CD4-positive, alpha-beta T cell (primary cell): ENCODE measurements at regions not wholly inside any gene's neighbourhood (a gene's known extent, or its start where the extent isn't known, plus 50 kb on each side); places are given as distances from the start of the nearest gene placed in this dataset.

Source experiments
- ATAC-seq: fragments of 200-7000 bp; cut with Tn5 transposase; one replicate; pipeline ENCODE4 v1.10.0; 2022; ENCODE audit warnings: mild to moderate bottlenecking; ENCODE audit not compliant: poor library complexity
- CTCF ChIA-PET: fragments of 350-600 bp; sonication (Branson Sonifier 250); formaldehyde crosslinking; loops from one replicate; lab custom pipeline; 2021; ENCODE audit warnings: antibody characterized with exemption, inconsistent platforms; lab: Charles Lee
- POLR2A ChIA-PET: fragments of 350-600 bp; sonication (Branson Sonifier 250); formaldehyde crosslinking; loops from one replicate; lab custom pipeline; 2021; ENCODE audit warnings: antibody characterized with exemption, inconsistent platforms; lab: Charles Lee
- DNase-seq, 14 experiments: peaks; one replicate each; pipeline ENCODE4 v3.0.0-alpha.2; 2013 to 2020; ENCODE audit warnings: mixed read lengths in 2 of 14
- H3K27ac ChIP-seq, 2 donors: one replicate each; pipeline versions ENCODE4 v1.5.1 to v1.7.0; 2013; ENCODE audit warnings: low read length in 2 of 2, low read depth in 1 of 2, mild to moderate bottlenecking in 1 of 2
- H3K27me3 ChIP-seq, 2 experiments: 1 replicate in 1 of 2; 2 replicates in 1 of 2; pipeline versions ENCODE4 v1.6.1 to v1.7.0; 2013; ENCODE audit warnings: low read length in 2 of 2, control low read depth in 1 of 2, mild to moderate bottlenecking in 1 of 2, moderate library complexity in 1 of 2; ENCODE audit not compliant: insufficient read depth in 2 of 2, control insufficient read depth in 1 of 2
- H3K36me3 ChIP-seq: one replicate; pipeline ENCODE4 v1.6.1; 2013; ENCODE audit warnings: low read length, control low read depth; ENCODE audit not compliant: insufficient read depth
- H3K4me1 ChIP-seq: one replicate; pipeline ENCODE4 v1.6.1; 2013; ENCODE audit warnings: low read length, control low read depth; ENCODE audit not compliant: insufficient read depth
- H3K4me3 ChIP-seq: one replicate; pipeline ENCODE4 v1.5.1; 2013; ENCODE audit warnings: mild to moderate bottlenecking, low read length, moderate library complexity
- H3K9me3 ChIP-seq, 2 experiments: 1 replicate in 1 of 2; 2 replicates in 1 of 2; pipeline versions ENCODE4 v1.6.1 to v1.7.0; 2013; ENCODE audit warnings: low read length in 2 of 2, mild to moderate bottlenecking in 2 of 2, control low read depth in 1 of 2, moderate library complexity in 1 of 2; ENCODE audit not compliant: control insufficient read depth in 1 of 2, insufficient read depth in 1 of 2
- H3K27ac Mint-ChIP-seq: one replicate; pipeline ENCODE4 v1.8.0; 2020; ENCODE audit warnings: mixed read lengths
- H3K27me3 Mint-ChIP-seq: one replicate; pipeline ENCODE4 v1.8.0; 2021; ENCODE audit warnings: mixed read lengths
- H3K36me3 Mint-ChIP-seq: one replicate; pipeline ENCODE4 v1.8.0; 2021; ENCODE audit warnings: low read depth, mixed read lengths
- H3K4me1 Mint-ChIP-seq: one replicate; pipeline ENCODE4 v1.8.0; 2021; ENCODE audit warnings: low read depth, mixed read lengths
- H3K4me3 Mint-ChIP-seq: one replicate; pipeline ENCODE4 v1.8.0; 2020; ENCODE audit warnings: mild to moderate bottlenecking, mixed read lengths
- H3K9me3 Mint-ChIP-seq: one replicate; pipeline ENCODE4 v1.8.0; 2020; ENCODE audit warnings: mixed read lengths
- CTCF ChIP-seq: fragments of 200-600 bp; IDR thresholded peaks from one replicate; pipeline ENCODE4 v1.8.0; 2022; ENCODE audit warnings: antibody characterized with exemption, mild to moderate bottlenecking
- intact Hi-C, 2 experiments: fragments of 100-400 bp; cut with DNase I in 1 of 2; cut with micrococcal nuclease in 1 of 2; formaldehyde crosslinking; loops; one replicate each; pipeline versions ENCODE4 v1.15.1 to v1.9.0; 2023 to 2025; cut with DNase I, micrococcal nuclease

GRCh38 chr13:84129966-84130365, 247.7 kb upstream of the SLITRK1 start:
- Mint-ChIP-seq H3K9me3 (no peaks in the 10 kb centered on the region), H3K4me1 (no peaks in the 10 kb centered on the region), H3K4me3 (no peak overlapping the region), H3K27ac (no peak overlapping the region), H3K27me3 (no peaks in the 10 kb centered on the region), H3K36me3 (no peaks in the 10 kb centered on the region)
- Histone ChIP-seq H3K4me3 (no peak overlapping the region), H3K4me1 (no peaks in the 10 kb centered on the region), H3K9me3 (peaks cover 0 to 4% of the 10 kb centered on the region in 2 experiments), H3K27me3 (no peaks in the 10 kb centered on the region), H3K27ac (no peak overlapping the region), H3K36me3 (no peaks in the 10 kb centered on the region)
- no peak for ATAC-seq
- POLR2A ChIA-PET, result no interaction called here
- CTCF ChIA-PET, result no interaction called here
- DNase-seq, result no peak
- no peak for TF ChIP-seq CTCF
- intact Hi-C loops, result no loop called here

GRCh38 chr13:84127597-84128128, 245.4 kb upstream of the SLITRK1 start:
- no peak for DNase-seq
- H3K4me3 Mint-ChIP-seq, result no peak overlapping the region
- intact Hi-C loops, result no loop called here
- Histone ChIP-seq H3K4me3 (no peak overlapping the region), H3K27me3 (no peaks in the 10 kb centered on the region), H3K9me3 (peaks cover 0 to 4% of the 10 kb centered on the region in 2 experiments), H3K27ac (no peak overlapping the region), H3K4me1 (no peaks in the 10 kb centered on the region), H3K36me3 (no peaks in the 10 kb centered on the region)
- H3K27ac Mint-ChIP-seq, result no peak overlapping the region
- ChIA-PET CTCF (no interaction called here), POLR2A (no interaction called here)
- H3K36me3 Mint-ChIP-seq, result no peaks in the 10 kb centered on the region
- ATAC-seq, result no peak
- H3K27me3 Mint-ChIP-seq, result no peaks in the 10 kb centered on the region
- no peaks in the 10 kb centered on the region for H3K9me3 Mint-ChIP-seq
- TF ChIP-seq CTCF, result no peak
- H3K4me1 Mint-ChIP-seq, result no peaks in the 10 kb centered on the region

- H3K9me3 ChIP-seq, result peaks cover 0 to 4% of the 10 kb centered on the region in 2 experiments
- no peaks in the 10 kb centered on the region for H3K36me3 ChIP-seq
- Mint-ChIP-seq H3K4me1 (no peaks in the 10 kb centered on the region), H3K36me3 (no peaks in the 10 kb centered on the region), H3K27ac (no peak overlapping the region), H3K27me3 (no peaks in the 10 kb centered on the region), H3K4me3 (no peak overlapping the region), H3K9me3 (no peaks in the 10 kb centered on the region)
- POLR2A ChIA-PET, result interaction anchor here (0.6 kb wide), 1 partner anchor 741 kb away, joined by 4 read pairs; no protein-coding TSS in a partner anchor
- no peak overlapping the region for H3K4me3 ChIP-seq
- intact Hi-C loops, result no loop called here
- CTCF ChIA-PET, result no interaction called here
- DNase-seq (peak in 2 of 14 experiments; percentile 6 to 52), ATAC-seq (no peak)
- H3K27me3 ChIP-seq, result no peaks in the 10 kb centered on the region
- H3K4me1 ChIP-seq, result no peaks in the 10 kb centered on the region
- TF ChIP-seq CTCF, result no peak
- H3K27ac ChIP-seq, result no peak overlapping the region
Measured at GRCh38 chr13:84126671-84127171, 244.4 kb upstream of the SLITRK1 start.
